NB4 (cell line): ENCODE measurements at regions not wholly inside any gene's neighbourhood (a gene's known extent, or its start where the extent isn't known, plus 50 kb on each side); places are given as distances from the start of the nearest gene placed in this dataset.

ENCODE experiments used
- POLR2A ChIP-seq: IDR thresholded peaks from 2 replicates; pipeline ENCODE4 v1.6.1; 2011; ENCODE audit warnings: mild to moderate bottlenecking; ENCODE audit not compliant: insufficient read length; ENCODE audit errors: extremely low read depth
- TF ChIP-seq, protein P1 (sequence below): IDR thresholded peaks from one replicate; pipeline ENCODE4 v1.5.1; 2012; ENCODE audit warnings: low read depth, low read length

GRCh38 chr3:30477149-30477921, 129.1 kb upstream of the TGFBR2 start:
- no peak for TF ChIP-seq POLR2A
- TF ChIP-seq, protein P1, sequence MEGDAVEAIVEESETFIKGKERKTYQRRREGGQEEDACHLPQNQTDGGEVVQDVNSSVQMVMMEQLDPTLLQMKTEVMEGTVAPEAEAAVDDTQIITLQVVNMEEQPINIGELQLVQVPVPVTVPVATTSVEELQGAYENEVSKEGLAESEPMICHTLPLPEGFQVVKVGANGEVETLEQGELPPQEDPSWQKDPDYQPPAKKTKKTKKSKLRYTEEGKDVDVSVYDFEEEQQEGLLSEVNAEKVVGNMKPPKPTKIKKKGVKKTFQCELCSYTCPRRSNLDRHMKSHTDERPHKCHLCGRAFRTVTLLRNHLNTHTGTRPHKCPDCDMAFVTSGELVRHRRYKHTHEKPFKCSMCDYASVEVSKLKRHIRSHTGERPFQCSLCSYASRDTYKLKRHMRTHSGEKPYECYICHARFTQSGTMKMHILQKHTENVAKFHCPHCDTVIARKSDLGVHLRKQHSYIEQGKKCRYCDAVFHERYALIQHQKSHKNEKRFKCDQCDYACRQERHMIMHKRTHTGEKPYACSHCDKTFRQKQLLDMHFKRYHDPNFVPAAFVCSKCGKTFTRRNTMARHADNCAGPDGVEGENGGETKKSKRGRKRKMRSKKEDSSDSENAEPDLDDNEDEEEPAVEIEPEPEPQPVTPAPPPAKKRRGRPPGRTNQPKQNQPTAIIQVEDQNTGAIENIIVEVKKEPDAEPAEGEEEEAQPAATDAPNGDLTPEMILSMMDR: no peak
